LNCaP clone FGC (cell line): ENCODE measurements at regions not wholly inside any gene's neighbourhood (a gene's known extent, or its start where the extent isn't known, plus 50 kb on each side); places are given as distances from the start of the nearest gene placed in this dataset.

Experiments used
- DNase-seq: peaks from one replicate; pipeline ENCODE4 v3.0.0-alpha.2; 2011; ENCODE audit warnings: low read depth
- H3K4me3 ChIP-seq: 2 replicates; pipeline ENCODE4 v1.5.1; 2011; ENCODE audit warnings: mild to moderate bottlenecking, low read depth, low read length, control low read depth
- CTCF ChIP-seq: IDR thresholded peaks from 2 replicates; pipeline ENCODE4 v1.5.1; 2012; ENCODE audit warnings: mild to moderate bottlenecking; ENCODE audit not compliant: control insufficient read depth, insufficient read depth; ENCODE audit errors: extremely low read depth

GRCh38 chr5:174520420-174521396 lies 203.7 kb upstream of the MSX2 start:
- DNase-seq = no peak
- no peak overlapping the region for H3K4me3 ChIP-seq
- TF ChIP-seq CTCF = 0 out of 2 replicates have a peak, but pooled peaks have one; percentile 1

GRCh38 chr5:174521449-174521848 lies 202.9 kb upstream of the MSX2 start:
- DNase-seq = no peak
- H3K4me3 ChIP-seq = no peak overlapping the region
- no peak for TF ChIP-seq CTCF

- no peak overlapping the region for H3K4me3 ChIP-seq
- DNase-seq = no peak
- no peak for TF ChIP-seq CTCF
Measured at GRCh38 chr5:174522480-174523260, 201.7 kb upstream of the MSX2 start.

- DNase-seq = no peak
- TF ChIP-seq CTCF = peak; percentile 38; the same call in 1 of the 2 replicates
- no peak overlapping the region for H3K4me3 ChIP-seq
Measured at GRCh38 chr5:174523311-174524071, 200.9 kb upstream of the MSX2 start.

- no peak overlapping the region for H3K4me3 ChIP-seq
- no peak for TF ChIP-seq CTCF
- no peak for DNase-seq
Measured at GRCh38 chr5:174524351-174524750, 200.0 kb upstream of the MSX2 start.

GRCh38 chr5:174526177-174526576 lies 198.2 kb upstream of the MSX2 start:
- H3K4me3 ChIP-seq = no peak overlapping the region
- no peak for DNase-seq
- no peak for TF ChIP-seq CTCF
